ENCODE measurements at regions not wholly inside any gene's neighbourhood (a gene's known extent, or its start where the extent isn't known, plus 50 kb on each side); places are given as distances from the start of the nearest gene placed in this dataset.

DNA sequence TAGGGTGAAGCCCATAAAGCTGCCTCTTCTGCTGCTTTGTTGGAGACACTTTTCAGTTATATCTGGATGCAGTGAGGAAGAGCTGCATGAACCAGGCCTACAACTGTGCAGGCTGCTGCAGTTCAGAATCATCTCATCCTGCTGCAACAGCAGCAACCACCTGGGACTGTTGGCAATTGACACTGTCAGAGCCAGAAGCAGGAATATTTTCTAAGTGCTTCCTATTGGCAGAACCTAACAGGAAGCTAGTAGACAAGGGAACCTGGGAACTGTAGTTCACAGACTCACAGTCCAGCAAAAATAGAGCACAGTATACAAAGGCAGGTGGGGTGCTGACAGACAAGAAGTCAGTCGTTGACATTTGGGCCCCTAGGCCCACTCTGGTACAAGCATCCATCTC, 452.9 kb upstream of the SPRED2 start:
- H3K4me3 ChIP-seq (ENCODE audit: low read length), result no peak overlapping the region
- H3K36me3 ChIP-seq (replicated peaks; ENCODE audit: insufficient read depth, low read length), result no peaks in the 10 kb centered on the region
- no peak overlapping the region for H2AFZ ChIP-seq (ENCODE audit: low read length)
- H3K9me3 ChIP-seq (replicated peaks; ENCODE audit: insufficient read depth, low read length), result no peaks in the 10 kb centered on the region
- no peaks in the 10 kb centered on the region for H3F3A ChIP-seq (ENCODE audit: insufficient read depth, low read length)
- H3K9ac ChIP-seq (ENCODE audit: low read length), result no peak overlapping the region
- H3K27me3 ChIP-seq (replicated peaks; ENCODE audit: insufficient read depth, low read length), result no peaks in the 10 kb centered on the region
- H3K9me2 ChIP-seq (replicated peaks; ENCODE audit: insufficient read depth, low read length), result no peaks in the 10 kb centered on the region
- no peak overlapping the region for H3K4me2 ChIP-seq (ENCODE audit: low read depth, low read length)
- no peaks in the 10 kb centered on the region for H3K4me1 ChIP-seq (ENCODE audit: low read length)
- no peaks in the 10 kb centered on the region for H3K79me2 ChIP-seq (ENCODE audit: low read length)
- no peaks in the 10 kb centered on the region for H4K20me1 ChIP-seq (ENCODE audit: insufficient read depth, low read length)
- no peak for DNase-seq
- no peak overlapping the region for H3K27ac ChIP-seq (ENCODE audit: low read length)
- no peak for TF ChIP-seq EZH2phosphoT487 (IDR thresholded peaks at IDR 0.05; ENCODE audit: low read length)
- TF ChIP-seq EZH2 (optimal IDR thresholded peaks at IDR 0.05; ENCODE audit: low read depth, low read length), result no peak
- TF ChIP-seq CTCF (IDR thresholded peaks at IDR 0.05; ENCODE audit: low read length), result no peak

DNA sequence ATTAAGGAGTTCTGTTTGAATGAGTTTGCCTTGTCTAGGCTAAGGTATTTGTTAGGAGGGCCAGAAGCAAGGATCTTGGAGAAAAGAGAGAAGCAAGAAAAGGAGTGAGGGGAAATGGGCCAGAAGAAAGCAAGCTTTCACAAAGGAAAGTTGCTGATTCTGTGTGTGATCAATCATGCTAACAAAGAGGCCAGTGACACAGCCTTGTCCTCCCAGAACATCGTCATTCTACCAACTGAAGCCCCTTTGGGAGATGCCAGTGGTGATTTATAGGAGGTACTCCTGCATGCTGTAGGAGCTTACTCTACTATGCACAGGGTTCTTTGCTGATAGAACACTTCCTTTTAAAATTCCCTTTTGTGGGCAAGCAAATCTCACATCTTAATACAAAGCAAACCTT, 449.2 kb upstream of the SPRED2 start:
- no peak overlapping the region for H3K4me2 ChIP-seq (ENCODE audit: low read depth, low read length)
- H3F3A ChIP-seq (ENCODE audit: insufficient read depth, low read length), result no peaks in the 10 kb centered on the region
- H3K9ac ChIP-seq (ENCODE audit: low read length), result no peak overlapping the region
- no peaks in the 10 kb centered on the region for H3K9me2 ChIP-seq (replicated peaks; ENCODE audit: insufficient read depth, low read length)
- H3K79me2 ChIP-seq (ENCODE audit: low read length), result no peaks in the 10 kb centered on the region
- DNase-seq, result no peak
- no peaks in the 10 kb centered on the region for H3K27me3 ChIP-seq (replicated peaks; ENCODE audit: insufficient read depth, low read length)
- no peak overlapping the region for H3K4me3 ChIP-seq (ENCODE audit: low read length)
- no peaks in the 10 kb centered on the region for H3K36me3 ChIP-seq (replicated peaks; ENCODE audit: insufficient read depth, low read length)
- TF ChIP-seq EZH2 (optimal IDR thresholded peaks at IDR 0.05; ENCODE audit: low read depth, low read length), result no peak
- TF ChIP-seq CTCF (IDR thresholded peaks at IDR 0.05; ENCODE audit: low read length), result no peak
- TF ChIP-seq EZH2phosphoT487 (IDR thresholded peaks at IDR 0.05; ENCODE audit: low read length), result no peak
- no peaks in the 10 kb centered on the region for H3K9me3 ChIP-seq (replicated peaks; ENCODE audit: insufficient read depth, low read length)
- no peaks in the 10 kb centered on the region for H4K20me1 ChIP-seq (ENCODE audit: insufficient read depth, low read length)
- no peak overlapping the region for H2AFZ ChIP-seq (ENCODE audit: low read length)
- H3K4me1 ChIP-seq (ENCODE audit: low read length), result no peaks in the 10 kb centered on the region
- no peak overlapping the region for H3K27ac ChIP-seq (ENCODE audit: low read length)

DNA sequence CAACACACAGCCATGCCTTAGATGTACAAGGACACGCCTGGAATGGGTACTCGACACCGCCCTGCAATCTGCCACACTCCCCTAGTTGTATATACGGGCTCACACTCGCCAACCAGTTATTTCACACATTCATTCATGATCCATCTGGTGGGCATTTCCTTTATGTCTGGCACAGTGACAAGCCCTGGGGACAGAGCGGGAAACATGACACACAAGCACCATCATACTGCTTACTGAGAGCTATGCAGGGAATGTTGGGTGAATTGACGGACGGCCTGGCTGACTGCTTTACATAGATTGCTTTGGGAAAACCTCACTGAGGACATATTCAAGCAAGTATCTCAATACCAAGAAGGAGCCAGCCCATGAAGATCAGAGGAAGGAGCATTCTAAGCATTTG, 448.0 kb upstream of the SPRED2 start:
- Histone ChIP-seq H3F3A (ENCODE audit: insufficient read depth, low read length) (no peaks in the 10 kb centered on the region), H3K9me2 (replicated peaks; ENCODE audit: insufficient read depth, low read length) (no peaks in the 10 kb centered on the region), H3K4me3 (ENCODE audit: low read length) (no peak overlapping the region), H4K20me1 (ENCODE audit: insufficient read depth, low read length) (no peaks in the 10 kb centered on the region), H3K79me2 (ENCODE audit: low read length) (no peaks in the 10 kb centered on the region), H3K4me1 (ENCODE audit: low read length) (no peaks in the 10 kb centered on the region), H3K4me2 (ENCODE audit: low read depth, low read length) (no peak overlapping the region), H2AFZ (ENCODE audit: low read length) (no peak overlapping the region), H3K36me3 (replicated peaks; ENCODE audit: insufficient read depth, low read length) (no peaks in the 10 kb centered on the region), H3K9ac (ENCODE audit: low read length) (no peak overlapping the region), H3K9me3 (replicated peaks; ENCODE audit: insufficient read depth, low read length) (no peaks in the 10 kb centered on the region), H3K27ac (ENCODE audit: low read length) (no peak overlapping the region), H3K27me3 (replicated peaks; ENCODE audit: insufficient read depth, low read length) (no peaks in the 10 kb centered on the region)
- TF ChIP-seq CTCF (IDR thresholded peaks at IDR 0.05; ENCODE audit: low read length) (no peak), EZH2 (optimal IDR thresholded peaks at IDR 0.05; ENCODE audit: low read depth, low read length) (no peak), EZH2phosphoT487 (IDR thresholded peaks at IDR 0.05; ENCODE audit: low read length) (no peak)
- DNase-seq, result no peak
